CD14-positive monocyte (primary cell): ENCODE measurements at regions not wholly inside any gene's neighbourhood (a gene's known extent, or its start where the extent isn't known, plus 50 kb on each side); places are given as distances from the start of the nearest gene placed in this dataset.

Experiments
- DNase-seq, 3 donors: peaks; one replicate each; pipeline ENCODE4 v3.0.0-alpha.2; 2011 to 2022
- H2AFZ ChIP-seq: 2 replicates; pipeline ENCODE4 v1.6.0; 2012; ENCODE audit warnings: mild to moderate bottlenecking, low read depth, low read length, inconsistent platforms; ENCODE audit not compliant: insufficient read depth, poor library complexity, severe bottlenecking
- H3K27ac ChIP-seq, 2 donors: 1 replicate in 1 of 2; 2 replicates in 1 of 2; pipeline ENCODE4 v1.5.1; 2012 to 2013; ENCODE audit warnings: low read length in 2 of 2, control low read depth in 1 of 2, inconsistent platforms in 1 of 2, low read depth in 1 of 2, mild to moderate bottlenecking in 1 of 2
- H3K27me3 ChIP-seq, 2 donors: one replicate each; pipeline versions ENCODE4 v1.6.0 to v1.6.1; 2011 to 2013; ENCODE audit warnings: low read length in 2 of 2; ENCODE audit not compliant: control insufficient read depth in 2 of 2, insufficient read depth in 2 of 2
- H3K36me3 ChIP-seq, 2 donors: replicated peaks in 1 of 2; 1 replicate in 1 of 2; 2 replicates in 1 of 2; pipeline versions ENCODE4 v1.5.1 to v1.6.1; 2012 to 2013; ENCODE audit warnings: low read length in 2 of 2, control low read depth in 1 of 2, inconsistent platforms in 1 of 2, mild to moderate bottlenecking in 1 of 2; ENCODE audit not compliant: insufficient read depth in 2 of 2, control insufficient read depth in 1 of 2
- H3K4me1 ChIP-seq, 2 donors: 1 replicate in 1 of 2; 2 replicates in 1 of 2; pipeline versions ENCODE4 v1.5.1 to v1.6.1; 2012 to 2013; ENCODE audit warnings: low read length in 2 of 2, control low read depth in 1 of 2, inconsistent platforms in 1 of 2, mild to moderate bottlenecking in 1 of 2, moderate library complexity in 1 of 2; ENCODE audit not compliant: insufficient read depth in 2 of 2, control insufficient read depth in 1 of 2
- H3K4me2 ChIP-seq: replicated peaks from 2 replicates; pipeline ENCODE3; 2012; ENCODE audit warnings: low read length, moderate library complexity, mild to moderate bottlenecking; ENCODE audit not compliant: poor library complexity, severe bottlenecking; ENCODE audit errors: extremely low read depth
- H3K4me3 ChIP-seq, 3 experiments: fragments of 200-600 bp in 1 of 3; sonication (generic) in 1 of 3; replicated peaks in 1 of 3; 1 replicate in 2 of 3; 2 replicates in 1 of 3; pipeline ENCODE4 v1.5.1; 2011 to 2013; ENCODE audit warnings: low read length in 3 of 3, mild to moderate bottlenecking in 3 of 3, control low read depth in 2 of 3, low read depth in 2 of 3, inconsistent platforms in 1 of 3, moderate library complexity in 1 of 3
- H3K79me2 ChIP-seq: 2 replicates; pipeline ENCODE4 v1.6.0; 2012; ENCODE audit warnings: mild to moderate bottlenecking, control low read depth, inconsistent platforms, low read length, moderate library complexity; ENCODE audit not compliant: insufficient read depth
- H3K9ac ChIP-seq: 2 replicates; pipeline ENCODE4 v1.6.0; 2017; ENCODE audit warnings: low read length, mild to moderate bottlenecking; ENCODE audit not compliant: insufficient read depth, poor library complexity, severe bottlenecking
- H3K9me3 ChIP-seq, 2 donors: replicated peaks in 1 of 2; 1 replicate in 1 of 2; 2 replicates in 1 of 2; pipeline versions ENCODE4 v1.5.1 to v1.6.1; 2012 to 2013; ENCODE audit warnings: low read length in 2 of 2, control low read depth in 1 of 2; ENCODE audit not compliant: control insufficient read depth in 1 of 2, insufficient read depth in 1 of 2
- H4K20me1 ChIP-seq: 2 replicates; pipeline ENCODE4 v1.6.0; 2012; ENCODE audit warnings: mild to moderate bottlenecking, low read length, control low read depth, moderate library complexity; ENCODE audit not compliant: insufficient read depth
- H3K27ac Mint-ChIP-seq, 7 donors: one replicate each; pipeline ENCODE4 v1.8.0; 2020; ENCODE audit warnings: mild to moderate bottlenecking in 7 of 7, mixed read lengths in 7 of 7, moderate library complexity in 6 of 7, inconsistent platforms in 2 of 7
- H3K27me3 Mint-ChIP-seq, 3 donors: one replicate each; pipeline ENCODE4 v1.8.0; 2021 to 2022; ENCODE audit warnings: low read depth in 3 of 3, mild to moderate bottlenecking in 3 of 3, mixed read lengths in 3 of 3, moderate library complexity in 3 of 3, inconsistent platforms in 1 of 3
- H3K36me3 Mint-ChIP-seq, 2 donors: one replicate each; pipeline ENCODE4 v1.8.0; 2020; ENCODE audit warnings: mixed read lengths in 2 of 2, inconsistent platforms in 1 of 2, mild to moderate bottlenecking in 1 of 2
- H3K4me1 Mint-ChIP-seq: one replicate; pipeline ENCODE4 v1.8.0; 2020; ENCODE audit warnings: mild to moderate bottlenecking, mixed read lengths
- H3K4me3 Mint-ChIP-seq, 2 donors: one replicate each; pipeline ENCODE4 v1.8.0; 2020; ENCODE audit warnings: mild to moderate bottlenecking in 2 of 2, mixed read lengths in 2 of 2, moderate library complexity in 1 of 2
- H3K9me3 Mint-ChIP-seq, 7 donors: one replicate each; pipeline ENCODE4 v1.8.0; 2020 to 2022; ENCODE audit warnings: mixed read lengths in 7 of 7, mild to moderate bottlenecking in 6 of 7, moderate library complexity in 6 of 7, inconsistent platforms in 2 of 7
- CTCF ChIP-seq: fragments of 200-600 bp; IDR thresholded peaks from one replicate; pipeline ENCODE4 v1.8.0; 2022; ENCODE audit warnings: antibody characterized with exemption, mild to moderate bottlenecking
- WGBS: methylation state at CpG from one replicate; pipeline ENCODE4 v1.1.5; 2013; ENCODE audit warnings: missing lambda C conversion rate; ENCODE audit not compliant: insufficient coverage; 5-methylcytosine and 5-hydroxymethylcytosine counted together
- intact Hi-C, 2 donors: fragments of 100-400 bp; cut with micrococcal nuclease; formaldehyde crosslinking; loops; one replicate each; pipeline versions ENCODE4 v1.15.0 to v1.15.1; 2023

GRCh38 chr1:30318413-30318812 is 405.0 kb downstream of the MATN1 start:
- Histone ChIP-seq H3K79me2 (no peaks in the 10 kb centered on the region), H3K4me1 (no peaks in the 10 kb centered on the region), H3K4me2 (no peak overlapping the region), H3K9me3 (no peaks in the 10 kb centered on the region), H3K27ac (no peak overlapping the region), H3K36me3 (no peaks in the 10 kb centered on the region), H3K4me3 (no peak overlapping the region), H3K9ac (no peak overlapping the region), H3K27me3 (no peaks in the 10 kb centered on the region), H4K20me1 (no peaks in the 10 kb centered on the region), H2AFZ (no peak overlapping the region)
- peaks cover 7 to 12% (median 9%) of the 10 kb centered on the region in 3 donors for H3K27me3 Mint-ChIP-seq
- H3K36me3 Mint-ChIP-seq, result no peaks in the 10 kb centered on the region
- peaks cover 0 to 1% (median 0%) of the 10 kb centered on the region in 7 donors for H3K9me3 Mint-ChIP-seq
- 27% methylated on average over 2 of the region's 8 CpGs for WGBS
- no peak overlapping the region for H3K27ac Mint-ChIP-seq
- no peak for TF ChIP-seq CTCF
- intact Hi-C loops, result no loop called here
- H3K4me1 Mint-ChIP-seq, result no peaks in the 10 kb centered on the region
- no peak for DNase-seq
- H3K4me3 Mint-ChIP-seq, result no peak overlapping the region

GRCh38 chr1:30317921-30318320 is 405.5 kb downstream of the MATN1 start:
- H3K36me3 ChIP-seq, result no peaks in the 10 kb centered on the region
- Mint-ChIP-seq H3K27me3 (peaks cover 7 to 11% (median 9%) of the 10 kb centered on the region in 3 donors), H3K9me3 (peaks cover 0 to 1% (median 0%) of the 10 kb centered on the region in 7 donors), H3K4me3 (no peak overlapping the region), H3K27ac (no peak overlapping the region), H3K36me3 (no peaks in the 10 kb centered on the region), H3K4me1 (no peaks in the 10 kb centered on the region)
- no peak overlapping the region for H3K4me2 ChIP-seq
- no peak overlapping the region for H3K9ac ChIP-seq
- no peaks in the 10 kb centered on the region for H3K27me3 ChIP-seq
- no peaks in the 10 kb centered on the region for H3K9me3 ChIP-seq
- no peaks in the 10 kb centered on the region for H4K20me1 ChIP-seq
- H3K27ac ChIP-seq, result no peak overlapping the region
- DNase-seq, result no peak
- no peaks in the 10 kb centered on the region for H3K4me1 ChIP-seq
- WGBS, result 64% methylated on average over 6 of the region's 8 CpGs
- H2AFZ ChIP-seq, result no peak overlapping the region
- no peaks in the 10 kb centered on the region for H3K79me2 ChIP-seq
- intact Hi-C loops, result no loop called here
- TF ChIP-seq CTCF, result no peak
- H3K4me3 ChIP-seq, result no peak overlapping the region
